Hematopoietic multipotent progenitor cell (in vitro differentiated cells): ENCODE measurements at regions not wholly inside any gene's neighbourhood (a gene's known extent, or its start where the extent isn't known, plus 50 kb on each side); places are given as distances from the start of the nearest gene placed in this dataset.

ENCODE experiments used
- DNase-seq, 3 donors: peaks; one replicate each; pipeline ENCODE4 v3.0.0-alpha.2; 2011 to 2015; ENCODE audit warnings: low read depth in 2 of 3, low spot score in 2 of 3

GRCh38 chr5:18984559-18985080 is 1003.4 kb downstream of the CDH18 start:
- no peak for DNase-seq

GRCh38 chr5:18985171-18985758 is 1002.7 kb downstream of the CDH18 start:
- DNase-seq: no peak

- no peak for DNase-seq
These were observed 1000.9 kb downstream of the CDH18 start for GRCh38 chr5:18987101-18987500.

- DNase-seq: no peak
These were observed 997.1 kb downstream of the CDH18 start for GRCh38 chr5:18990852-18991251.

- DNase-seq: no peak
These were observed 995.7 kb downstream of the CDH18 start for GRCh38 chr5:18992264-18992663.

- no peak for DNase-seq
These were observed 988.5 kb downstream of the CDH18 start for GRCh38 chr5:18999478-18999877.

- no peak for DNase-seq
These were observed 986.9 kb downstream of the CDH18 start for GRCh38 chr5:19001054-19001453.

GRCh38 chr5:19001539-19001938 is 986.5 kb downstream of the CDH18 start:
- no peak for DNase-seq

GRCh38 chr5:19002111-19002510 is 985.9 kb downstream of the CDH18 start:
- DNase-seq: no peak

- no peak for DNase-seq
These were observed 969.2 kb downstream of the CDH18 start for GRCh38 chr5:19018822-19019221.

- no peak for DNase-seq
These were observed 956.5 kb downstream of the CDH18 start for GRCh38 chr5:19031491-19031890.

- no peak for DNase-seq
These were observed 952.2 kb downstream of the CDH18 start for GRCh38 chr5:19035816-19036215.

- DNase-seq: no peak
These were observed 945.9 kb downstream of the CDH18 start for GRCh38 chr5:19042106-19042505.

- DNase-seq: no peak
These were observed 943.7 kb downstream of the CDH18 start for GRCh38 chr5:19044311-19044710.

GRCh38 chr5:19044931-19045695 is 942.9 kb downstream of the CDH18 start:
- no peak for DNase-seq

GRCh38 chr5:19047277-19047676 is 940.7 kb downstream of the CDH18 start:
- DNase-seq: no peak

GRCh38 chr5:19048726-19049125 is 939.3 kb downstream of the CDH18 start:
- no peak for DNase-seq

- DNase-seq: no peak
These were observed 929.8 kb downstream of the CDH18 start for GRCh38 chr5:19058216-19058615.

GRCh38 chr5:19064094-19064493 is 923.9 kb downstream of the CDH18 start:
- DNase-seq: no peak

- no peak for DNase-seq
These were observed 920.3 kb downstream of the CDH18 start for GRCh38 chr5:19067741-19068140.

- DNase-seq: no peak
These were observed 889.6 kb downstream of the CDH18 start for GRCh38 chr5:19098434-19098833.

- no peak for DNase-seq
These were observed 888.8 kb downstream of the CDH18 start for GRCh38 chr5:19099195-19099594.
